ENCODE measurements at regions not wholly inside any gene's neighbourhood (a gene's known extent, or its start where the extent isn't known, plus 50 kb on each side); places are given as distances from the start of the nearest gene placed in this dataset.

- TF ChIP-seq CTCF (IDR thresholded peaks at IDR 0.05; ENCODE audit: insufficient read depth, low read length, poor library complexity, severe bottlenecking) = no peak
- no peaks in the 10 kb centered on the region for H3K36me3 ChIP-seq (ENCODE audit: control insufficient read depth, insufficient read depth, low read length)
- no peaks in the 10 kb centered on the region for H3K27me3 ChIP-seq (replicated peaks; ENCODE audit: control insufficient read depth, insufficient read depth, low read length)
- DNase-seq (ENCODE audit: extremely low read depth, insufficient read length) = no peak
- no peak overlapping the region for H3K4me3 ChIP-seq (replicated peaks; ENCODE audit: low read depth, low read length)
Measured at GRCh38 chr15:101573951-101574350, 78.2 kb downstream of the TM2D3 start.

GRCh38 chr15:101570241-101570640 lies 80.7 kb upstream of the PCSK6 start:
- Histone ChIP-seq H3K27me3 (replicated peaks; ENCODE audit: control insufficient read depth, insufficient read depth, low read length) (no peaks in the 10 kb centered on the region), H3K4me3 (replicated peaks; ENCODE audit: low read depth, low read length) (no peak overlapping the region), H3K36me3 (ENCODE audit: control insufficient read depth, insufficient read depth, low read length) (no peaks in the 10 kb centered on the region)
- TF ChIP-seq CTCF (IDR thresholded peaks at IDR 0.05; ENCODE audit: insufficient read depth, low read length, poor library complexity, severe bottlenecking) = no peak
- DNase-seq (ENCODE audit: extremely low read depth, insufficient read length) = no peak

- no peak overlapping the region for H3K4me3 ChIP-seq (replicated peaks; ENCODE audit: low read depth, low read length)
- H3K36me3 ChIP-seq (ENCODE audit: control insufficient read depth, insufficient read depth, low read length) = no peaks in the 10 kb centered on the region
- H3K27me3 ChIP-seq (replicated peaks; ENCODE audit: control insufficient read depth, insufficient read depth, low read length) = no peaks in the 10 kb centered on the region
- no peak for TF ChIP-seq CTCF (IDR thresholded peaks at IDR 0.05; ENCODE audit: insufficient read depth, low read length, poor library complexity, severe bottlenecking)
- DNase-seq (ENCODE audit: extremely low read depth, insufficient read length) = no peak
Measured at GRCh38 chr15:101568821-101569555, 79.5 kb upstream of the PCSK6 start.

- Histone ChIP-seq H3K4me3 (replicated peaks; ENCODE audit: low read depth, low read length) (no peak overlapping the region), H3K27me3 (replicated peaks; ENCODE audit: control insufficient read depth, insufficient read depth, low read length) (no peaks in the 10 kb centered on the region), H3K36me3 (ENCODE audit: control insufficient read depth, insufficient read depth, low read length) (no peaks in the 10 kb centered on the region)
- no peak for DNase-seq (ENCODE audit: extremely low read depth, insufficient read length)
- no peak for TF ChIP-seq CTCF (IDR thresholded peaks at IDR 0.05; ENCODE audit: insufficient read depth, low read length, poor library complexity, severe bottlenecking)
Measured at GRCh38 chr15:101568309-101568708, 78.8 kb upstream of the PCSK6 start.

GRCh38 chr15:101566748-101567488 lies 77.4 kb upstream of the PCSK6 start:
- no peak overlapping the region for H3K4me3 ChIP-seq (replicated peaks; ENCODE audit: low read depth, low read length)
- TF ChIP-seq CTCF (IDR thresholded peaks at IDR 0.05; ENCODE audit: insufficient read depth, low read length, poor library complexity, severe bottlenecking) = no peak
- H3K27me3 ChIP-seq (replicated peaks; ENCODE audit: control insufficient read depth, insufficient read depth, low read length) = no peaks in the 10 kb centered on the region
- no peak for DNase-seq (ENCODE audit: extremely low read depth, insufficient read length)
- H3K36me3 ChIP-seq (ENCODE audit: control insufficient read depth, insufficient read depth, low read length) = no peaks in the 10 kb centered on the region
